ENCODE measurements at regions not wholly inside any gene's neighbourhood (a gene's known extent, or its start where the extent isn't known, plus 50 kb on each side); places are given as distances from the start of the nearest gene placed in this dataset.
A peak's percentile ranks its signal among the peaks of the same experiment; 100 is the strongest.
"Not testable (repeated sequence)": the region's sequence is repeated elsewhere in the genome, so short reads cannot be mapped to it uniquely, and the experiment has no call there.

DNA sequence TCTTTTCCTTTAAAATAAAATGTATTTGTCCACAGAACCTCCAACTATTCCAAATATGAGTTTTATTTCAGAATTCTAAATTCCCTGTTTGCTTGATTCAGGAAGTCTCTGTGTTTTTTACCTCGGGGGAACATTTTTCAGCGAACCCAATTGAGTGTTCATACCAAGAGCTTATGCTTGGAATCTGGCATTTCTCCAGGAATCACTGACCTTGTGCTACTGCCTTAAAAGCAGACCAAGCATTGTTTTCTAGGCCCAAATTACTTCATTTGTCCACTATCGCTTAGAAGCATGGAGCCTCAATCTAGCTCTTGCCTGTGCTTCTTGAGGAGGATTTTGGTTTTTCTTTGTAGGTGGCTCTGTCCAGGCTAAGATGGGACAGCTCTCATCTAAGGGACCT, 59.4 kb downstream of the EBLN1 start:
- DNase-seq (ENCODE audit: low read depth in 2 of 2): peak; percentile 7 to 48
- H3K4me3 ChIP-seq (replicated peaks in 1 of 2; ENCODE audit: low read depth in 2 of 2, low read length in 2 of 2): no peak overlapping the region
- TF ChIP-seq, protein P1, sequence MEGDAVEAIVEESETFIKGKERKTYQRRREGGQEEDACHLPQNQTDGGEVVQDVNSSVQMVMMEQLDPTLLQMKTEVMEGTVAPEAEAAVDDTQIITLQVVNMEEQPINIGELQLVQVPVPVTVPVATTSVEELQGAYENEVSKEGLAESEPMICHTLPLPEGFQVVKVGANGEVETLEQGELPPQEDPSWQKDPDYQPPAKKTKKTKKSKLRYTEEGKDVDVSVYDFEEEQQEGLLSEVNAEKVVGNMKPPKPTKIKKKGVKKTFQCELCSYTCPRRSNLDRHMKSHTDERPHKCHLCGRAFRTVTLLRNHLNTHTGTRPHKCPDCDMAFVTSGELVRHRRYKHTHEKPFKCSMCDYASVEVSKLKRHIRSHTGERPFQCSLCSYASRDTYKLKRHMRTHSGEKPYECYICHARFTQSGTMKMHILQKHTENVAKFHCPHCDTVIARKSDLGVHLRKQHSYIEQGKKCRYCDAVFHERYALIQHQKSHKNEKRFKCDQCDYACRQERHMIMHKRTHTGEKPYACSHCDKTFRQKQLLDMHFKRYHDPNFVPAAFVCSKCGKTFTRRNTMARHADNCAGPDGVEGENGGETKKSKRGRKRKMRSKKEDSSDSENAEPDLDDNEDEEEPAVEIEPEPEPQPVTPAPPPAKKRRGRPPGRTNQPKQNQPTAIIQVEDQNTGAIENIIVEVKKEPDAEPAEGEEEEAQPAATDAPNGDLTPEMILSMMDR (IDR thresholded peaks at IDR 0.05; ENCODE audit: low read depth, low read length): no peak

DNA sequence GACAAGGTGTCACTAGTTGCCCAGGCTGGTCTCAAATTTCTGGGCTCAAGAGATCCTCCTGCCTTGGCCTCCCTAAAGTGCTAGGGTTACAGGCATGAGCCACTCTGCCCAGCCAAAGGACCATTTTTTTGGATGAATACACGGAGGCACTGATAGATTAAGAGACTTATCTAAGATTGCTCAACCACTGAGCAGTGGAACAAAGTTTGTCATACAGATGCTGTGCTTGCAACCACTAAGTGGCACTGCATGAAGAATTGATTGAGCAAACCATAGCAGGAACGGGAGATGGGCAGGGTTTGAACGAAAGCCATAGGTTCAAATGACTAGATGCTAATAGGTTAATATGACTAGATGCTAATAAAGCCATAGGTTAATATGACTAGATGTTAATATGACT, 61.1 kb downstream of the EBLN1 start:
- no peak for DNase-seq (ENCODE audit: low read depth in 2 of 2)
- TF ChIP-seq, protein P1 (IDR thresholded peaks at IDR 0.05; ENCODE audit: low read depth, low read length): no peak
- no peak overlapping the region for H3K4me3 ChIP-seq (replicated peaks in 1 of 2; ENCODE audit: low read depth in 2 of 2, low read length in 2 of 2)

DNA sequence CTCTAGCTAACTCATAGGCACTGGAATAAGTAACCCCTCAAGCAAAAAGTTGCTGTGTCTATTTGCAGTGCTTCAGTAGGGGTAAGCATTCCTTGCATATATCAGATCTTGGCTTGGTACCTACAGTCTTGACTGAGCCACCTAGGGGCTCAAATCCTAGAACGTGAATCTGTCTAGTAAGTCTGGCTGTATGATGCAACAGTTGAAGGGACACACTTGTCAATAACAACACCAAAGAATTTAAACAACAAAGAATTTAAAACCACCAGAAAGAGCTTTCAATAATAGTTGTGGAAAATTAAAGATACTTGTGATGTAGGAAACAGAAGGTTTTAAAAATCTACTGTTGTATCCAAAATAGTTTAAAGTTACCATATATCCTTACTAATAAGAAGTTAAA, 65.4 kb downstream of the EBLN1 start:
- TF ChIP-seq, protein P1 (IDR thresholded peaks at IDR 0.05; ENCODE audit: low read depth, low read length): no peak
- DNase-seq (ENCODE audit: low read depth in 2 of 2): no peak
- H3K4me3 ChIP-seq (replicated peaks in 1 of 2; ENCODE audit: low read depth in 2 of 2, low read length in 2 of 2): no peak overlapping the region

DNA sequence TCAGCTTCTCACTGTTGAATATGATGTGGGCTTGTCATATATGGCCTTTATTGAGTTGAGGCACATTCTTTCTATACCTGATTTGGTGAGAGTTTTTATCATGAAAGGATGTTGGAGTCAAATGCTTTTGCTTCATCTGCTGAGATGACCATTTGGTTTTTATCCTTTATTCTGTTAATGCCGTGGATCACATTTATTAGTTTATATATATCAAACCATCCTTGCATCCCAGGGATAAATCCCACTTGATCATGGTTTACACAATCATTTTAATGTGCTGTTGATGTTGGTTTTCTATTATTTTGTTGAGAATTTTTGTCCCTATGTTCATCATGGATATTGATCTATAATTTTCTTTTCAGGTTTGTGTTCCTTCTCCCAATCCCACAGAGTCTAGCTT, 67.0 kb downstream of the EBLN1 start:
- H3K4me3 ChIP-seq (replicated peaks in 1 of 2; ENCODE audit: low read depth in 2 of 2, low read length in 2 of 2): no peak overlapping the region
- TF ChIP-seq, protein P1 (IDR thresholded peaks at IDR 0.05; ENCODE audit: low read depth, low read length): no peak
- DNase-seq (ENCODE audit: low read depth in 2 of 2): no peak

DNA sequence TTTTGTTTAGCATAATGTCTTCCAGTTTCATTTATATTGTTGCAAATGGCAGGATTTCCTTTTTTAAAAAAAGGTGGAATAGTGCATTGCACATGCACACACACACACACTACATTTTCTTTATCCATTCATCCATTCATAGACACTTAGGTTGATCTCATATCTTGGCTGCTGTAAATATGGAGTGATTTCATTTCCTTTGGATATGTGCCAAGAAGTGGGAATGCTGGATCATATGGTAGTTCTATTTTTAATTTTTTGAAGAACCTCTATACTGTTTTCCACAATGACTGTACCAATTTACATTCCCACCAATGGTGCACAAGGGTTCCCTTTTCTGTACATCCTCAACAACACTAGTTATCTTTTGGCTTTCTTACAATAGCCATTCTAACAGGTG, 68.9 kb downstream of the EBLN1 start:
- TF ChIP-seq, protein P1 (IDR thresholded peaks at IDR 0.05; ENCODE audit: low read depth, low read length): no peak
- peak; percentile 26 to 57 for DNase-seq (ENCODE audit: low read depth in 2 of 2)
- H3K4me3 ChIP-seq (replicated peaks in 1 of 2; ENCODE audit: low read depth in 2 of 2, low read length in 2 of 2): no peak overlapping the region

DNA sequence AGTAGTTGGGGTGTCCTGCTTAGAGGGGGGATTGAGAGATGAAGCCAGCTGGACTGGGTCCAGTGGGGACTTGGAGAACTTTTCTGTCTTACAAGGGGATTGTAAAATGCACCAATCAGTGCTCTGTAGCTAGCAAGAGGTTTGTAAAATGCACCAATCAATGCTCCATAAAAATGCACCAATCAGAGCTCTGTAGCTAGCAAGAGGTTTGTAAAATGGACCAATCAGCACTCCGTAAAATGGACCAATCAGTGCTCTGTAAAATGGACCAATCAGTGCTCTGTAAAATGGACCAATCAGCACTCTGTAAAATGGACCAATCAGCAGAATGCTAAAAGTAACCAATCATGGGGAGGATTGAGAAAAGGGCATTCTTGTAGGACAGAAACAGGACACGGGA, 71.9 kb downstream of the EBLN1 start:
- not testable (repeated sequence) for DNase-seq (ENCODE audit: low read depth in 2 of 2)

DNA sequence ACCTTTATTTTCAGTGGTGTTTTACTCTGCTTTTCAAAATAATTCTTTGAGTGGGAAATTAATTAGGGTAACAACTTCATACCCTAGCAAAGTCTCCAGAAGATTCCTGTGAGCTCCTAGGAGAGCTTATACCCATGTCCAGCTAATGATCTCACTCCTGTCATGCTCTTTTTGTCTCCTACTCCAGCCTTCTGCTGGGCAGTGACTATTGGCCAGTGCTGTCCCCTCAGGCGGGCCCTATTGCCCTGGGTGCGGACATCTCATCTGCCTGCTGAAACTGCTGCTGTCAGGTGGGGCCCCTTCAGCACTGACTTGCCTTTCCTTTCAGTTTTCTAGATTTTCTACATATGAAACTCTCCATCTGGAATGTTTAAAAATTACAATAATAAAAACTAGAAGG, 80.3 kb downstream of the EBLN1 start:
- TF ChIP-seq, protein P1 (IDR thresholded peaks at IDR 0.05; ENCODE audit: low read depth, low read length): no peak
- no peak for DNase-seq (ENCODE audit: low read depth in 2 of 2)
- no peak overlapping the region for H3K4me3 ChIP-seq (replicated peaks in 1 of 2; ENCODE audit: low read depth in 2 of 2, low read length in 2 of 2)

More for the DNA sequence above, 71.9 kb downstream of the EBLN1 start:
- H3K4me3 ChIP-seq (replicated peaks in 1 of 2; ENCODE audit: low read depth in 2 of 2, low read length in 2 of 2): not testable (repeated sequence)
